GM12878 (cell line): ENCODE measurements at regions not wholly inside any gene's neighbourhood (a gene's known extent, or its start where the extent isn't known, plus 50 kb on each side); places are given as distances from the start of the nearest gene placed in this dataset.
A peak's percentile ranks its signal among the peaks of the same experiment; 100 is the strongest.

Source experiments
- ATAC-seq: fragments of 200-7000 bp; cut with Tn5 transposase; 3 replicates; pipeline ENCODE4 v1.9.1; 2020; ENCODE audit warnings: mild to moderate bottlenecking, moderate library complexity
- BruUV-seq: library from RNA; stranded (reverse); fragments of 400-500 nt; replicated peaks from 2 replicates; lab custom pipeline; 2021; lab: Mats Ljungman, UMichigan
- CTCF ChIA-PET: fragments of 300-600 bp; sonication (Branson Sonifier 250); formaldehyde crosslinking; extraction: SDS; loops from one replicate; lab custom pipeline; 2021; ENCODE audit warnings: inconsistent platforms; lab: Yijun Ruan, JAX
- POLR2A ChIA-PET: fragments of 350-600 bp; formaldehyde crosslinking; extraction: SDS; loops from one replicate; lab custom pipeline; 2021; ENCODE audit warnings: inconsistent platforms; lab: Charles Lee
- RAD21 ChIA-PET: fragments of 300-600 bp; sonication (Branson Sonifier 250); formaldehyde crosslinking; loops from one replicate; lab custom pipeline; 2023; ENCODE audit warnings: antibody characterized with exemption; ENCODE audit not compliant: unreplicated experiment; lab: Charles Lee
- SMC1A ChIA-PET: fragments of 300-600 bp; sonication (Branson Sonifier 250); formaldehyde crosslinking; loops from one replicate; lab custom pipeline; 2023; ENCODE audit not compliant: unreplicated experiment, uncharacterized antibody; lab: Charles Lee
- DNase-seq: peaks from one replicate; pipeline ENCODE4 v3.0.0-alpha.2; 2011; ENCODE audit warnings: low read depth, low spot score
- FAIRE-seq: peaks from 3 replicates; lab custom pipeline; 2011; peaks lifted over from hg19 to GRCh38; lab: Jason Lieb, UNC
- H2AFZ ChIP-seq: 2 replicates; pipeline ENCODE4 v1.6.0; 2011; ENCODE audit warnings: low read depth, low read length, control low read depth; ENCODE audit not compliant: control insufficient read depth
- H3K27ac ChIP-seq: 2 replicates; pipeline ENCODE4 v1.5.1; 2011; ENCODE audit warnings: control low read depth; ENCODE audit not compliant: control insufficient read depth, insufficient read depth
- H3K27me3 ChIP-seq, 2 experiments: replicated peaks in 1 of 2; 2 replicates each; pipeline versions ENCODE4 v1.6.0 to v1.6.1; 2011; ENCODE audit warnings: low read length in 1 of 2; ENCODE audit not compliant: control insufficient read depth in 2 of 2, insufficient read depth in 2 of 2
- H3K36me3 ChIP-seq, 2 experiments: 2 replicates each; pipeline ENCODE4 v1.5.1; 2011; ENCODE audit warnings: low read length in 1 of 2; ENCODE audit not compliant: control insufficient read depth in 2 of 2, insufficient read depth in 2 of 2
- H3K4me1 ChIP-seq: 2 replicates; pipeline ENCODE4 v1.6.1; 2011; ENCODE audit warnings: mild to moderate bottlenecking, low read length, moderate library complexity, mixed read lengths; ENCODE audit not compliant: control insufficient read depth, insufficient read depth
- H3K4me2 ChIP-seq: 2 replicates; pipeline ENCODE4 v1.6.0; 2011; ENCODE audit warnings: control low read depth; ENCODE audit not compliant: control insufficient read depth, insufficient read depth
- H3K4me3 ChIP-seq: fragments of 200-600 bp; sonication (generic); 2 replicates; pipeline ENCODE4 v1.5.1; 2016
- H3K79me2 ChIP-seq: 2 replicates; pipeline ENCODE4 v1.6.0; 2011; ENCODE audit warnings: low read length; ENCODE audit not compliant: control insufficient read depth, insufficient read depth
- H3K9ac ChIP-seq: 2 replicates; pipeline ENCODE4 v1.8.0; 2011; ENCODE audit warnings: low read length, control low read depth, mixed read lengths; ENCODE audit not compliant: control insufficient read depth, insufficient read depth
- H3K9me3 ChIP-seq: replicated peaks from 3 replicates; pipeline ENCODE4 v1.5.1; 2011; ENCODE audit warnings: mild to moderate bottlenecking, low read length; ENCODE audit not compliant: control insufficient read depth, insufficient read depth
- H4K20me1 ChIP-seq: 2 replicates; pipeline ENCODE4 v1.6.0; 2011; ENCODE audit not compliant: control insufficient read depth, insufficient read depth
- ASH2L ChIP-seq: fragments of 300-600, 200-600 bp; sonication (generic); IDR thresholded peaks from 2 replicates; pipeline ENCODE4 v1.6.1; 2017; ENCODE audit warnings: low read depth, mild to moderate bottlenecking, borderline replicate concordance
- BHLHE40 ChIP-seq, 2 experiments: fragments of 450-650 bp in 1 of 2; IDR thresholded peaks; 2 replicates each; pipeline ENCODE4 v1.6.1; 2011 to 2017; ENCODE audit warnings: low read depth in 2 of 2, borderline replicate concordance in 1 of 2, improper control_type of control experiment in 1 of 2, low read length in 1 of 2, mild to moderate bottlenecking in 1 of 2
- CREM ChIP-seq: IDR thresholded peaks from 2 replicates; pipeline ENCODE4 v1.6.1; 2014; ENCODE audit warnings: antibody characterized with exemption, low read depth
- FOXM1 ChIP-seq: IDR thresholded peaks from 2 replicates; pipeline ENCODE4 v1.6.1; 2012; ENCODE audit warnings: low read depth, mild to moderate bottlenecking, inconsistent platforms, low read length, moderate library complexity
- MYC ChIP-seq: IDR thresholded peaks from 2 replicates; pipeline ENCODE4 v1.6.1; 2011; ENCODE audit warnings: mild to moderate bottlenecking, low read length, moderate library complexity, inconsistent platforms; ENCODE audit not compliant: insufficient read depth, insufficient replicate concordance, insufficient read length, severe bottlenecking
- NR2F1 ChIP-seq: fragments of 450-650 bp; conservative IDR thresholded peaks from 2 replicates; pipeline ENCODE4 v1.6.1; 2017; ENCODE audit warnings: mild to moderate bottlenecking
- NRF1 ChIP-seq: conservative IDR thresholded peaks from 2 replicates; pipeline ENCODE4 v1.6.1; 2011; ENCODE audit warnings: mild to moderate bottlenecking, low read depth, low read length, improper control_type of control experiment
- SMC3 ChIP-seq: IDR thresholded peaks from 2 replicates; pipeline ENCODE4 v1.6.1; 2011; ENCODE audit warnings: low read length, improper control_type of control experiment, borderline replicate concordance
- STAT1 ChIP-seq: fragments of 450-650 bp; conservative IDR thresholded peaks from 2 replicates; pipeline ENCODE4 v1.6.1; 2014; ENCODE audit warnings: antibody characterized with exemption, mild to moderate bottlenecking
- ZNF24 ChIP-seq: fragments of 450-650 bp; IDR thresholded peaks from 2 replicates; pipeline ENCODE4 v1.6.1; 2017; ENCODE audit warnings: antibody characterized with exemption, mild to moderate bottlenecking
- ZNF274 ChIP-seq: IDR thresholded peaks from one replicate; pipeline ENCODE4 v1.8.0; 2011; ENCODE audit not compliant: insufficient read length, insufficient read depth
- WGBS: methylation state at CpG from one replicate; pipeline ENCODE4 v1.1.6; 2016; ENCODE audit warnings: low lambda C conversion rate; ENCODE audit not compliant: insufficient replicate concordance, insufficient coverage; ENCODE audit errors: missing lambda C conversion rate; 5-methylcytosine and 5-hydroxymethylcytosine counted together
- in situ Hi-C: fragments of 300-500 bp; cut with MboI; formaldehyde crosslinking; loops from 9 replicates; pipeline ENCODE4 v1.14.3; 2018; ENCODE audit warnings: mixed read lengths
- intact Hi-C: fragments of 100-400 bp; cut with micrococcal nuclease; formaldehyde crosslinking; loops from one replicate; pipeline ENCODE4 v1.14.2; 2022; ENCODE audit not compliant: unreplicated experiment
- TF ChIP-seq, protein P1 (sequence below): fragments of 450-650 bp; IDR thresholded peaks from 2 replicates; pipeline ENCODE4 v1.6.1; 2016; ENCODE audit warnings: mild to moderate bottlenecking, moderate library complexity, borderline replicate concordance
- TF ChIP-seq, protein P2 (sequence below): fragments of 450-650 bp; IDR thresholded peaks from 2 replicates; pipeline ENCODE4 v1.6.1; 2016; ENCODE audit warnings: mild to moderate bottlenecking
- TF ChIP-seq, protein P3 (sequence below): IDR thresholded peaks from 2 replicates; pipeline ENCODE4 v1.6.1; 2012; ENCODE audit warnings: low read depth, low read length, improper control_type of control experiment
- TF ChIP-seq, protein P4 (sequence below): IDR thresholded peaks from 2 replicates; pipeline ENCODE4 v1.6.1; 2012; ENCODE audit warnings: low read depth, low read length, improper control_type of control experiment
- TF ChIP-seq, protein P5 (sequence below): IDR thresholded peaks from 2 replicates; pipeline ENCODE4 v1.6.1; 2011; ENCODE audit warnings: low read depth, mild to moderate bottlenecking, low read length, moderate library complexity, borderline replicate concordance; ENCODE audit errors: extremely low read depth

DNA sequence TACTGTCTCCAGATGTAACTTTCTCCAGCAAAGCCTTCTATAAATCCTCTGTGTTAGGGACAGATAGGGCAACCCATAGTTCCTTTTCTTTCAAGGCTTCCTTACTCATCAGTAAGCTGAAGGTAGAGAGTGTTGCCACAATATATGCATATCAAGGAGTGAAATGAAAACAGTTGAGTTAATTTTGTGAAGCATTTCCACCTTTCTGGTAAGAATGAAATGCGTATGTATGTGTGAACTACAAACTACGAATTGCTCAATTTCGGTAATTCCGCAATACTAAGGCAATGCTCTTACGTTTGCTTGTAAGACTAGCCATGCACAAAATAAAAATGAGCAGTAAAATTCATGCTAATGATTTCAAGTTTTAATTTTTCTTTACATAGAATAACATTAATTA, 61.2 kb upstream of the HBS1L start:
- CTCF ChIA-PET: interaction anchor here (0.7 to 2.5 kb wide), 3 partner anchors 10 to 60 kb away, joined by 5 to 15 read pairs (median 7); no protein-coding TSS in a partner anchor
- Histone ChIP-seq H4K20me1 (no peaks in the 10 kb centered on the region), H3K4me2 (peak overlapping the region; percentile 30; the same call in 1 of the 2 replicates), H3K27me3 (no peaks in the 10 kb centered on the region), H3K27ac (no peak overlapping the region; the same call in 1 of the 2 replicates), H3K4me3 (no peak overlapping the region), H3K36me3 (no peaks in the 10 kb centered on the region), H3K4me1 (peaks cover 38% of the 10 kb centered on the region), H2AFZ (peak overlapping the region; percentile 20; the same call in 1 of the 2 replicates), H3K9me3 (no peaks in the 10 kb centered on the region; the same call in 1 of the 3 replicates), H3K79me2 (no peaks in the 10 kb centered on the region), H3K9ac (no peak overlapping the region)
- 30% methylated on average over 5 of the region's 5 CpGs for WGBS
- ATAC-seq (peak; percentile 14), DNase-seq (no peak), FAIRE-seq (no peak)
- RAD21 ChIA-PET: interaction anchor here (1.3 to 4.7 kb wide), 6 partner anchors 11 to 67 kb away, joined by 3 to 25 read pairs (median 6); no protein-coding TSS in a partner anchor
- intact Hi-C loops (loop anchor here (10.0 kb wide), 1 partner anchor 111 kb away; no protein-coding TSS in a partner anchor), in situ Hi-C loops (no loop called here)
- no peak for TF ChIP-seq MYC
- TF ChIP-seq, protein P1, sequence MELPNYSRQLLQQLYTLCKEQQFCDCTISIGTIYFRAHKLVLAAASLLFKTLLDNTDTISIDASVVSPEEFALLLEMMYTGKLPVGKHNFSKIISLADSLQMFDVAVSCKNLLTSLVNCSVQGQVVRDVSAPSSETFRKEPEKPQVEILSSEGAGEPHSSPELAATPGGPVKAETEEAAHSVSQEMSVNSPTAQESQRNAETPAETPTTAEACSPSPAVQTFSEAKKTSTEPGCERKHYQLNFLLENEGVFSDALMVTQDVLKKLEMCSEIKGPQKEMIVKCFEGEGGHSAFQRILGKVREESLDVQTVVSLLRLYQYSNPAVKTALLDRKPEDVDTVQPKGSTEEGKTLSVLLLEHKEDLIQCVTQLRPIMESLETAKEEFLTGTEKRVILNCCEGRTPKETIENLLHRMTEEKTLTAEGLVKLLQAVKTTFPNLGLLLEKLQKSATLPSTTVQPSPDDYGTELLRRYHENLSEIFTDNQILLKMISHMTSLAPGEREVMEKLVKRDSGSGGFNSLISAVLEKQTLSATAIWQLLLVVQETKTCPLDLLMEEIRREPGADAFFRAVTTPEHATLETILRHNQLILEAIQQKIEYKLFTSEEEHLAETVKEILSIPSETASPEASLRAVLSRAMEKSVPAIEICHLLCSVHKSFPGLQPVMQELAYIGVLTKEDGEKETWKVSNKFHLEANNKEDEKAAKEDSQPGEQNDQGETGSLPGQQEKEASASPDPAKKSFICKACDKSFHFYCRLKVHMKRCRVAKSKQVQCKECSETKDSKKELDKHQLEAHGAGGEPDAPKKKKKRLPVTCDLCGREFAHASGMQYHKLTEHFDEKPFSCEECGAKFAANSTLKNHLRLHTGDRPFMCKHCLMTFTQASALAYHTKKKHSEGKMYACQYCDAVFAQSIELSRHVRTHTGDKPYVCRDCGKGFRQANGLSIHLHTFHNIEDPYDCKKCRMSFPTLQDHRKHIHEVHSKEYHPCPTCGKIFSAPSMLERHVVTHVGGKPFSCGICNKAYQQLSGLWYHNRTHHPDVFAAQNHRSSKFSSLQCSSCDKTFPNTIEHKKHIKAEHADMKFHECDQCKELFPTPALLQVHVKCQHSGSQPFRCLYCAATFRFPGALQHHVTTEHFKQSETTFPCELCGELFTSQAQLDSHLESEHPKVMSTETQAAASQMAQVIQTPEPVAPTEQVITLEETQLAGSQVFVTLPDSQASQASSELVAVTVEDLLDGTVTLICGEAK: no peak
- TF ChIP-seq, protein P2, sequence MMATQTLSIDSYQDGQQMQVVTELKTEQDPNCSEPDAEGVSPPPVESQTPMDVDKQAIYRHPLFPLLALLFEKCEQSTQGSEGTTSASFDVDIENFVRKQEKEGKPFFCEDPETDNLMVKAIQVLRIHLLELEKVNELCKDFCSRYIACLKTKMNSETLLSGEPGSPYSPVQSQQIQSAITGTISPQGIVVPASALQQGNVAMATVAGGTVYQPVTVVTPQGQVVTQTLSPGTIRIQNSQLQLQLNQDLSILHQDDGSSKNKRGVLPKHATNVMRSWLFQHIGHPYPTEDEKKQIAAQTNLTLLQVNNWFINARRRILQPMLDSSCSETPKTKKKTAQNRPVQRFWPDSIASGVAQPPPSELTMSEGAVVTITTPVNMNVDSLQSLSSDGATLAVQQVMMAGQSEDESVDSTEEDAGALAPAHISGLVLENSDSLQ: no peak
- TF ChIP-seq STAT1: no peak
- TF ChIP-seq CREM: 0 out of 2 replicates have a peak, but pooled peaks have one; percentile 4
- TF ChIP-seq NRF1: no peak
- no peak for TF ChIP-seq ZNF274
- peak; percentile 9; the same call in 1 of the 2 replicates for TF ChIP-seq FOXM1
- TF ChIP-seq, protein P3, sequence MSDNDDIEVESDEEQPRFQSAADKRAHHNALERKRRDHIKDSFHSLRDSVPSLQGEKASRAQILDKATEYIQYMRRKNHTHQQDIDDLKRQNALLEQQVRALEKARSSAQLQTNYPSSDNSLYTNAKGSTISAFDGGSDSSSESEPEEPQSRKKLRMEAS: no peak
- TF ChIP-seq SMC3: no peak
- no peak for TF ChIP-seq ASH2L
- TF ChIP-seq, protein P4, sequence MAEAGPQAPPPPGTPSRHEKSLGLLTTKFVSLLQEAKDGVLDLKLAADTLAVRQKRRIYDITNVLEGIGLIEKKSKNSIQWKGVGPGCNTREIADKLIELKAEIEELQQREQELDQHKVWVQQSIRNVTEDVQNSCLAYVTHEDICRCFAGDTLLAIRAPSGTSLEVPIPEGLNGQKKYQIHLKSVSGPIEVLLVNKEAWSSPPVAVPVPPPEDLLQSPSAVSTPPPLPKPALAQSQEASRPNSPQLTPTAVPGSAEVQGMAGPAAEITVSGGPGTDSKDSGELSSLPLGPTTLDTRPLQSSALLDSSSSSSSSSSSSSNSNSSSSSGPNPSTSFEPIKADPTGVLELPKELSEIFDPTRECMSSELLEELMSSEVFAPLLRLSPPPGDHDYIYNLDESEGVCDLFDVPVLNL: no peak
- TF ChIP-seq BHLHE40 (IDR thresholded peaks at IDR 0.05; ENCODE audit: borderline replicate concordance in 1 of 2, low read depth in 2 of 2, low read length in 1 of 2): no peak
- no peak for TF ChIP-seq ZNF24
- TF ChIP-seq, protein P5, sequence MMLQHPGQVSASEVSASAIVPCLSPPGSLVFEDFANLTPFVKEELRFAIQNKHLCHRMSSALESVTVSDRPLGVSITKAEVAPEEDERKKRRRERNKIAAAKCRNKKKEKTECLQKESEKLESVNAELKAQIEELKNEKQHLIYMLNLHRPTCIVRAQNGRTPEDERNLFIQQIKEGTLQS: no peak
- no peak for TF ChIP-seq NR2F1
- SMC1A ChIA-PET: interaction anchor here (0.9 to 4.1 kb wide), 6 partner anchors 10 to 61 kb away, joined by 4 to 24 read pairs (median 8); partner anchors contain the start of gene HBS1L
- POLR2A ChIA-PET: interaction anchor here (1.4 to 1.7 kb wide), 2 partner anchors 11 to 13 kb away, joined by 8 to 10 read pairs; no protein-coding TSS in a partner anchor
- BruUV-seq: no TSS peak
